Astrocyte (in vitro differentiated cells and primary cell): ENCODE measurements at regions not wholly inside any gene's neighbourhood (a gene's known extent, or its start where the extent isn't known, plus 50 kb on each side); places are given as distances from the start of the nearest gene placed in this dataset. TPM values are rescaled to one million over a fixed set of nuclear protein-coding genes. Genes with fewer than 3 reads are reported as not detected.

Experiments used
- microRNA-seq: library from miRNA; unstranded; fragments of <30 nt; microRNA quantifications from one replicate; pipeline ENCODE4 v1.2.0, GENCODE V29; 2020

Small RNA genes lying in the stretch of these regions (microRNA-seq; reads per million reads assigned to microRNA genes)
- not detected for gene MIR378C
